ENCODE measurements at regions not wholly inside any gene's neighbourhood (a gene's known extent, or its start where the extent isn't known, plus 50 kb on each side); places are given as distances from the start of the nearest gene placed in this dataset.

GRCh38 chr20:16671753-16672152 lies 58.1 kb upstream of the SNRPB2 start:
- no peak for DNase-seq
- Histone ChIP-seq H2AK5ac (ENCODE audit: insufficient read length, low read length) (no peak overlapping the region), H3K4ac (ENCODE audit: low read depth, low read length) (no peak overlapping the region), H3K23ac (ENCODE audit: insufficient read length, low read depth, low read length) (no peak overlapping the region), H4K91ac (ENCODE audit: insufficient read length, low read depth, low read length) (no peak overlapping the region), H3T11ph (ENCODE audit: low read length) (no peak overlapping the region), H2BK20ac (ENCODE audit: low read depth, low read length, poor library complexity, severe bottlenecking) (no peak overlapping the region), H4K20me1 (ENCODE audit: control insufficient read depth, insufficient read depth, insufficient read length) (no peaks in the 10 kb centered on the region), H2BK15ac (ENCODE audit: low read depth, low read length) (no peak overlapping the region), H3K23me2 (ENCODE audit: insufficient read length, low read depth, low read length, poor library complexity, severe bottlenecking) (no peaks in the 10 kb centered on the region), H4K5ac (ENCODE audit: insufficient read length, low read depth, low read length) (no peak overlapping the region), H3K18ac (ENCODE audit: insufficient read length, low read depth, low read length) (no peak overlapping the region), H2BK120ac (ENCODE audit: low read depth, low read length, poor library complexity, severe bottlenecking) (no peak overlapping the region), H3K27me3 (ENCODE audit: insufficient read depth, low read length) (no peaks in the 10 kb centered on the region), H3K9me3 (ENCODE audit: control insufficient read depth, low read depth, low read length) (no peaks in the 10 kb centered on the region), H2BK5ac (ENCODE audit: insufficient read length, low read length) (no peak overlapping the region), H3K79me2 (ENCODE audit: insufficient read depth, low read length) (no peaks in the 10 kb centered on the region), H3K14ac (ENCODE audit: insufficient read depth, low read length) (no peak overlapping the region), H3K79me1 (ENCODE audit: insufficient read depth, low read depth, low read length, poor library complexity, severe bottlenecking) (no peaks in the 10 kb centered on the region), H2AFZ (ENCODE audit: low read length) (no peak overlapping the region), H3K56ac (ENCODE audit: insufficient read length, low read depth, low read length) (no peak overlapping the region), H3K27ac (ENCODE audit: insufficient read length, low read depth, low read length) (no peak overlapping the region), H4K8ac (replicated peaks; ENCODE audit: insufficient read length, low read depth, low read length) (no peak overlapping the region), H2BK12ac (ENCODE audit: insufficient read length, low read depth, low read length) (no peak overlapping the region), H3K9ac (ENCODE audit: extremely low read depth, insufficient read length, low read length) (no peak overlapping the region), H3K4me2 (ENCODE audit: insufficient read depth, insufficient read length, low read length) (no peak overlapping the region), H3K4me1 (ENCODE audit: insufficient read depth, low read length) (no peaks in the 10 kb centered on the region)
- TF ChIP-seq CTCF (conservative IDR thresholded peaks at IDR 0.05), result no peak
- Mint-ChIP-seq H3K4me3 (no peak overlapping the region), H3K27ac (no peak overlapping the region), H3K27me3 (ENCODE audit: low read depth) (no peaks in the 10 kb centered on the region), H3K36me3 (ENCODE audit: insufficient read depth in 1 of 3, low read depth in 3 of 3) (no peaks in the 10 kb centered on the region), H3K4me1 (no peaks in the 10 kb centered on the region), H3K9me3 (peaks cover 2 to 4% of the 10 kb centered on the region in 2 experiments; a peak in 3 of 5 replicates)
- no CpG with 5 or more reads among the region's 4 CpGs for WGBS (ENCODE audit: extremely low coverage, insufficient read length, low lambda C conversion rate)
